ENCODE measurements at regions not wholly inside any gene's neighbourhood (a gene's known extent, or its start where the extent isn't known, plus 50 kb on each side); places are given as distances from the start of the nearest gene placed in this dataset.

- H3K4me3 Mint-ChIP-seq: no peak overlapping the region
- H3K36me3 Mint-ChIP-seq (ENCODE audit: low read depth): peaks cover 2% of the 10 kb centered on the region; the same call in 1 of the 3 replicates
- Histone ChIP-seq H3K4me2 (no peak overlapping the region), H3K4me1 (ENCODE audit: insufficient read depth) (no peaks in the 10 kb centered on the region), H3K79me2 (replicated peaks; ENCODE audit: insufficient read depth) (no peaks in the 10 kb centered on the region), H3K27ac (ENCODE audit: low read depth) (no peak overlapping the region), H3K36me3 (ENCODE audit: insufficient read depth) (no peaks in the 10 kb centered on the region), H4K20me1 (replicated peaks; ENCODE audit: insufficient read depth) (no peaks in the 10 kb centered on the region), H3K4me3 (no peak overlapping the region), H3K27me3 (ENCODE audit: insufficient read depth) (no peaks in the 10 kb centered on the region), H3F3A (replicated peaks; ENCODE audit: low read depth) (no peaks in the 10 kb centered on the region), H2AFZ (no peak overlapping the region; the same call in 1 of the 2 replicates), H3K9me2 (ENCODE audit: insufficient read depth) (peaks cover 6% of the 10 kb centered on the region; the same call in 1 of the 2 replicates)
- H3K4me1 Mint-ChIP-seq: peaks cover 7% of the 10 kb centered on the region; the same call in 2 of the 3 replicates
- H3K27me3 Mint-ChIP-seq (ENCODE audit: insufficient read depth, low read depth, poor library complexity): no peaks in the 10 kb centered on the region
- no peak for DNase-seq (ENCODE audit: low spot score)
- TF ChIP-seq JUNB (IDR thresholded peaks at IDR 0.05; ENCODE audit: unreplicated experiment): no peak
- TF ChIP-seq STAT1 (IDR thresholded peaks at IDR 0.05; ENCODE audit: unreplicated experiment): no peak
- TF ChIP-seq ZNF331 (CRISPR knock-in tag; IDR thresholded peaks at IDR 0.05; ENCODE audit: low read depth): no peak
- TF ChIP-seq CREB1 (CRISPR knock-in tag; IDR thresholded peaks at IDR 0.05; ENCODE audit: low read depth): no peak
- TF ChIP-seq EZH2 (IDR thresholded peaks at IDR 0.05; ENCODE audit: low read depth, unreplicated experiment): no peak
- TF ChIP-seq EZH2phosphoT487 (IDR thresholded peaks at IDR 0.05; ENCODE audit: unreplicated experiment): no peak
- no peak overlapping the region for H3K27ac Mint-ChIP-seq
- no peak for ATAC-seq
- peaks cover 2% of the 10 kb centered on the region; the same call in 1 of the 3 replicates for H3K9me3 Mint-ChIP-seq
Observed at GRCh38 chr15:91635080-91635479, 218.4 kb upstream of the SLCO3A1 start.

GRCh38 chr15:91635641-91636040 lies 217.9 kb upstream of the SLCO3A1 start:
- no peak for ATAC-seq
- Histone ChIP-seq H3K9me2 (ENCODE audit: insufficient read depth) (peaks cover 6% of the 10 kb centered on the region; the same call in 1 of the 2 replicates), H3K4me2 (no peak overlapping the region), H3F3A (replicated peaks; ENCODE audit: low read depth) (no peaks in the 10 kb centered on the region), H3K79me2 (replicated peaks; ENCODE audit: insufficient read depth) (no peaks in the 10 kb centered on the region), H3K36me3 (ENCODE audit: insufficient read depth) (no peaks in the 10 kb centered on the region), H2AFZ (no peak overlapping the region; the same call in 1 of the 2 replicates), H3K4me3 (no peak overlapping the region), H3K27me3 (ENCODE audit: insufficient read depth) (no peaks in the 10 kb centered on the region), H3K27ac (ENCODE audit: low read depth) (no peak overlapping the region), H4K20me1 (replicated peaks; ENCODE audit: insufficient read depth) (no peaks in the 10 kb centered on the region), H3K4me1 (ENCODE audit: insufficient read depth) (no peaks in the 10 kb centered on the region)
- H3K4me1 Mint-ChIP-seq: peaks cover 7% of the 10 kb centered on the region; the same call in 2 of the 3 replicates
- DNase-seq (ENCODE audit: low spot score): no peak
- peaks cover 2% of the 10 kb centered on the region; the same call in 1 of the 3 replicates for H3K36me3 Mint-ChIP-seq (ENCODE audit: low read depth)
- no peak overlapping the region for H3K4me3 Mint-ChIP-seq
- peaks cover 6% of the 10 kb centered on the region; the same call in 1 of the 3 replicates for H3K9me3 Mint-ChIP-seq
- H3K27me3 Mint-ChIP-seq (ENCODE audit: insufficient read depth, low read depth, poor library complexity): no peaks in the 10 kb centered on the region
- H3K27ac Mint-ChIP-seq: no peak overlapping the region; the same call in 1 of the 2 replicates
- TF ChIP-seq STAT1 (IDR thresholded peaks at IDR 0.05; ENCODE audit: unreplicated experiment): no peak
- no peak for TF ChIP-seq JUNB (IDR thresholded peaks at IDR 0.05; ENCODE audit: unreplicated experiment)
- TF ChIP-seq ZNF114 (CRISPR knock-in tag; IDR thresholded peaks at IDR 0.05): no peak
- TF ChIP-seq REST (IDR thresholded peaks at IDR 0.05; ENCODE audit: unreplicated experiment): no peak
- no peak for TF ChIP-seq CTCF (conservative IDR thresholded peaks at IDR 0.05; ENCODE audit: low read depth in 2 of 2)
- no peak for TF ChIP-seq EZH2 (IDR thresholded peaks at IDR 0.05; ENCODE audit: low read depth, unreplicated experiment)
- TF ChIP-seq CREB1 (CRISPR knock-in tag; IDR thresholded peaks at IDR 0.05; ENCODE audit: low read depth): no peak
- no peak for TF ChIP-seq ZNF462 (CRISPR knock-in tag; IDR thresholded peaks at IDR 0.05)
